H1 (cell line): ENCODE measurements at regions not wholly inside any gene's neighbourhood (a gene's known extent, or its start where the extent isn't known, plus 50 kb on each side); places are given as distances from the start of the nearest gene placed in this dataset.

Source experiments
- CREB1 ChIP-seq: IDR thresholded peaks from 2 replicates; pipeline ENCODE4 v1.6.1; 2012; ENCODE audit warnings: inconsistent platforms
- RFX5 ChIP-seq: IDR thresholded peaks from 2 replicates; pipeline ENCODE4 v1.6.1; 2011; ENCODE audit warnings: low read depth, low read length, improper control_type of control experiment, borderline replicate concordance

DNA sequence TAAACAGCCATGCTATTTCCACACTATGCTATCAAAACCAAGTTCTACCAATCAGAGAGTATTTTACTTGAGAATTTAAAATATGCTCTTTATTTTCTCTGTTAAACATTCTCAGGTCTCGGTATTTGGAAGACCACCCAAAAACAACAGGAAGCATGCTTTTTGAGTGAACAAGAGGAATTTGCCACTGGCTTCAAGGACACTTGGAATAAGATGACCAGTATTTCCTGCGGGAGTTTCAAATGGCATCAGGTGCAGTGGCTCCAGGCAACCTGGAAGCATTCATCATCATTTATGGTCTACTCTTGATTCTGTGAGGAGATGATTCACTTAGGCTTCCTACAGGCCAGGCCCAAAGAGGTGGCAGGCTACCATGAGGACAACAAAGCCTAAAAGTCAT is 305.7 kb upstream of the ATP11B start (continued):
- TF ChIP-seq RFX5 (no peak), CREB1 (no peak)
